ENCODE measurements at regions not wholly inside any gene's neighbourhood (a gene's known extent, or its start where the extent isn't known, plus 50 kb on each side); places are given as distances from the start of the nearest gene placed in this dataset.

- Histone ChIP-seq H2AFZ (ENCODE audit: low read length) (no peak overlapping the region), H3F3A (ENCODE audit: insufficient read depth, low read length) (no peaks in the 10 kb centered on the region), H3K27ac (ENCODE audit: low read length) (no peak overlapping the region), H3K4me2 (ENCODE audit: low read depth, low read length) (no peak overlapping the region), H3K9ac (ENCODE audit: low read length) (no peak overlapping the region), H3K79me2 (ENCODE audit: low read length) (no peaks in the 10 kb centered on the region), H3K9me3 (replicated peaks; ENCODE audit: insufficient read depth, low read length) (no peaks in the 10 kb centered on the region), H3K9me2 (replicated peaks; ENCODE audit: insufficient read depth, low read length) (no peaks in the 10 kb centered on the region), H3K36me3 (replicated peaks; ENCODE audit: insufficient read depth, low read length) (no peaks in the 10 kb centered on the region), H3K4me1 (ENCODE audit: low read length) (no peaks in the 10 kb centered on the region), H3K27me3 (replicated peaks; ENCODE audit: insufficient read depth, low read length) (no peaks in the 10 kb centered on the region), H4K20me1 (ENCODE audit: insufficient read depth, low read length) (no peaks in the 10 kb centered on the region), H3K4me3 (ENCODE audit: low read length) (no peak overlapping the region)
- TF ChIP-seq EZH2 (optimal IDR thresholded peaks at IDR 0.05; ENCODE audit: low read depth, low read length) = no peak
- no peak for TF ChIP-seq EZH2phosphoT487 (IDR thresholded peaks at IDR 0.05; ENCODE audit: low read length)
- TF ChIP-seq CTCF (IDR thresholded peaks at IDR 0.05; ENCODE audit: low read length) = no peak
- peak; percentile 31 for DNase-seq
Measured at GRCh38 chr3:177523872-177524438, 326.7 kb upstream of the TBL1XR1 start.

- Histone ChIP-seq H3K79me2 (ENCODE audit: low read length) (no peaks in the 10 kb centered on the region), H3F3A (ENCODE audit: insufficient read depth, low read length) (no peaks in the 10 kb centered on the region), H4K20me1 (ENCODE audit: insufficient read depth, low read length) (no peaks in the 10 kb centered on the region), H3K9me3 (replicated peaks; ENCODE audit: insufficient read depth, low read length) (no peaks in the 10 kb centered on the region), H3K4me3 (ENCODE audit: low read length) (no peak overlapping the region), H2AFZ (ENCODE audit: low read length) (no peak overlapping the region), H3K9ac (ENCODE audit: low read length) (no peak overlapping the region), H3K27me3 (replicated peaks; ENCODE audit: insufficient read depth, low read length) (no peaks in the 10 kb centered on the region), H3K27ac (ENCODE audit: low read length) (no peak overlapping the region), H3K4me2 (ENCODE audit: low read depth, low read length) (no peak overlapping the region), H3K4me1 (ENCODE audit: low read length) (no peaks in the 10 kb centered on the region), H3K36me3 (replicated peaks; ENCODE audit: insufficient read depth, low read length) (no peaks in the 10 kb centered on the region), H3K9me2 (replicated peaks; ENCODE audit: insufficient read depth, low read length) (no peaks in the 10 kb centered on the region)
- DNase-seq = no peak
- TF ChIP-seq EZH2phosphoT487 (IDR thresholded peaks at IDR 0.05; ENCODE audit: low read length) (no peak), CTCF (IDR thresholded peaks at IDR 0.05; ENCODE audit: low read length) (no peak), EZH2 (optimal IDR thresholded peaks at IDR 0.05; ENCODE audit: low read depth, low read length) (no peak)
Measured at GRCh38 chr3:177524742-177525141, 327.5 kb upstream of the TBL1XR1 start.

- Histone ChIP-seq H3K4me1 (ENCODE audit: low read length) (no peaks in the 10 kb centered on the region), H3K9ac (ENCODE audit: low read length) (no peak overlapping the region), H3K27me3 (replicated peaks; ENCODE audit: insufficient read depth, low read length) (no peaks in the 10 kb centered on the region), H3K9me3 (replicated peaks; ENCODE audit: insufficient read depth, low read length) (no peaks in the 10 kb centered on the region), H3K79me2 (ENCODE audit: low read length) (no peaks in the 10 kb centered on the region), H3F3A (ENCODE audit: insufficient read depth, low read length) (no peaks in the 10 kb centered on the region), H2AFZ (ENCODE audit: low read length) (no peak overlapping the region), H3K4me2 (ENCODE audit: low read depth, low read length) (no peak overlapping the region), H3K36me3 (replicated peaks; ENCODE audit: insufficient read depth, low read length) (no peaks in the 10 kb centered on the region), H3K9me2 (replicated peaks; ENCODE audit: insufficient read depth, low read length) (no peaks in the 10 kb centered on the region), H4K20me1 (ENCODE audit: insufficient read depth, low read length) (no peaks in the 10 kb centered on the region), H3K27ac (ENCODE audit: low read length) (no peak overlapping the region), H3K4me3 (ENCODE audit: low read length) (no peak overlapping the region)
- no peak for DNase-seq
- TF ChIP-seq EZH2 (optimal IDR thresholded peaks at IDR 0.05; ENCODE audit: low read depth, low read length) (no peak), CTCF (IDR thresholded peaks at IDR 0.05; ENCODE audit: low read length) (no peak), EZH2phosphoT487 (IDR thresholded peaks at IDR 0.05; ENCODE audit: low read length) (no peak)
Measured at GRCh38 chr3:177525414-177525813, 328.1 kb upstream of the TBL1XR1 start.

Data from MM.1S (cell line).